Effector CD8-positive, alpha-beta T cell (primary cell): ENCODE measurements at regions not wholly inside any gene's neighbourhood (a gene's known extent, or its start where the extent isn't known, plus 50 kb on each side); places are given as distances from the start of the nearest gene placed in this dataset.
"Not testable (repeated sequence)": the region's sequence is repeated elsewhere in the genome, so short reads cannot be mapped to it uniquely, and the experiment has no call there.

Experiments
- DNase-seq: peaks from one replicate; lab custom pipeline; 2025; lab: John Stamatoyannopoulos, UW

DNA sequence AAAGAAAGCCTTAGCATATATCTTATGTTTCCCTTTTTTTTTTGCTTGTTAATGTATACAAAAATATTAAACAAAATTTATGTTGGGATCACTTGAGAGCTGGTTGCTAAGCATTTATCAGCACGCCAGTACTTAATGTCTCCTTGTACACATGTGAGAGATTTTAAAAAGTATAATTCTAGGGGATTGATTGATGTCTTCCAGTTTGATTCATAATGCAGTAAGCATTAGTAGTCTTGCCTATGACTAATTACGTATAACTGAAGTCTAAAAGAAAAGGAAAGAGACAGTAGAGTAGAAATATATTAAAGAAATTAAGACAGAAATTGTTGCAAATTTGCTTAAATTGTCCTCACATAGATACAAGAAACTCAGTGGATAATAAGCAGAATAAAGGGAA is 1630.4 kb upstream of the B3GALT2 start:
- DNase-seq, result no peak

DNA sequence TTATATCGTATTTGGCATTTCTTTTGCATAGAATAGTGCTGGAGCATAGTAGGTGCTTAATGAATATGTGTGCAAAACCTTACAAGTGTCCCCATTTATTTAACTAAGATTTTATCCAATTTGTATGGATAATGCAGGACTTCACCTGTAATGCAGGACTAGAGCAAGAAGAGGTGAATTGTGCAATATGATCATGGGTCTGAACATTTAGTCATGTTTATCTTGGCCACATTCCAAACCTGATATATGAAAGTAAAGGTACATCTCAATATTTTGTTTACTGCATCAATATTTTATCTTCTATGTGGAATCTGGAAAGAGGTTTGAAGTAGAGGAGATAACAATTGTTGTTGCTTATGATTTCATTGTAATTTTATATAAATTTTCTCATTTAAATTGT is 1626.7 kb upstream of the B3GALT2 start:
- no peak for DNase-seq

DNA sequence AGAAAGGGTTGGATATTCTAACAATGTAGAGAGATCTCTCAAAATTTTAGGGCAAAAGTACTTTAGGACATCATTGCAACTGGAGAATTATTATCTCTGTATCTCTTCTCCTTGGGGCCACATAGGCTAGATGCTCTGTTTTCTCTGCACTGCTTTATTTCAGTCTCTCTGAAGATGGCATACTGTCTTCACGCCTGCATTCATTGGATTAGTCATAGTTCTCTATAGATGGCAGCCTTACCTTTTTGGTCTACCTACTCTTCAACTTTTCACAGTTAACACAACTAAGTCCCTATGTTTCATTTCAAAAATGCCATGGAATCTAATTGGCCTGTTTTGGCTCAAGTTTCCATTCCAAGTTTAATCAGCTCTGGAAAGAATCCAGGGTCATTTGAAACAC is 1623.3 kb upstream of the B3GALT2 start:
- no peak for DNase-seq

DNA sequence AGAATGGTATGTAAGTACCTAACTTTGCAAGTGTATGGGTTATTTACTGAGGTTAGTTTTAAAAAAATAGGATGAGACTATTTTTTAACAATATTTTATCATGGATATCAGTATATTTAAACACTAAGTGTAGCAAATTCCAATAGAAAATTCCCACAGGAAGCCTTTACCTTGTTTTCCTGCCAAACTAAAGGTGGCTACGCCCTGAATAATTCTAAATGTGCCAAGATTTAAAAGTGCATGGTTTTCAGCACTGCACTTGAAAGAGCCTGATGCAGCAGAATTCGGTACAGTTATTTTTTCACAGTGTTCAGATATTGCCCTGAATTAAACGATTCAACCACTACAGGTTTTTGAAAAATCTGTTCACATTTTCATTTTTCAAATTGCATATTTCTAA is 1622.8 kb upstream of the B3GALT2 start:
- DNase-seq, result no peak

DNA sequence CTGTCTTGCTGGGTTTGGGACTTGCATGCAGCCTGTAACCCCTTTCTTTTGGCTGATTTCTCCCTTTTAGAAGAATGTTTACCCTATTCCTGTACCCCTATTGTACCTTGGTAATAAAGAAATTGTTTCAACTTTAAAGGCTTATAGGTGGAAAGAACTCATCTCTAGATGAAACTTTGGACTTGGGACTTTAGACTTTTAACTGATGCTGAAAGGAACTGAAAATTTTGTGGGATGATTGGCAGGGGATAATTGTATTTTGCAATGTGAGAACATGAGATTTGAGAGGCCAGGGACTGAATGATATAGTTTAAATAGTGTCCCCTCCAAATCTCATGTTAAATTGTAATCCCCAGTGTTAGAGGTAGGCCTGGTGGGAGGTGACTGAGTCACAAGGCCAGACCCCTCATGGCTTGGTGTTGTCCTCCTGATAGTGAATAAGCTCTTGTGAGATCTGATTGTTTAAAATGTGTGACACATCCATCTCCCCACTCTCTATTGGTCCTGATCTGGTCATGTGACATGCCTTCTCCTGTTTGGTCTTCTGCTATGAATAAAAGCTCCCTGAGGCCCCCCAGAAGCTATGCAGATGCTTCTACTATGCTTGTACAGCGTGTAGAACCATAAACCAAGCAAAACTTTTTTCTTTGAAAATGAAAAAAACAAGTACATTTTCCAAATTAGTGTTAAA is 1621.3 kb upstream of the B3GALT2 start:
- no peak for DNase-seq

DNA sequence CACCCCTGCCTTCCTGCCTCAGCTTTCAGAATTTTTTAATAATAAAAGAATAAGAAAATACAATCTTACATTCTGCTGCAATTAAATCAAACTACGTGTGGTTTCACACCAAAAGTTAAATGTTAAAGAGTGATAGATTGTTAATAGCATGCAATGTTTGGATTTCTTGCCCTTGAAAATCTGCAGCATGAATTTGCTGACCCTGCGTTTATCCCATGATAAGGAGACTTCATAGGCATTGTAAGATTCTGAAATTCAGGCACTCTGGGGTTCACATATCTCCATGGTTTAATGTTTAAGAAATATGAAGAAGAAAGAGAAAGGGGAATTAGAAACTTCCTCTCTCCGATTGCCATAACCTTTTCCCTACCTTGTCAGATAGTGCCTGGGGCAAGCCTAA is 1616.2 kb upstream of the B3GALT2 start:
- DNase-seq, result no peak

DNA sequence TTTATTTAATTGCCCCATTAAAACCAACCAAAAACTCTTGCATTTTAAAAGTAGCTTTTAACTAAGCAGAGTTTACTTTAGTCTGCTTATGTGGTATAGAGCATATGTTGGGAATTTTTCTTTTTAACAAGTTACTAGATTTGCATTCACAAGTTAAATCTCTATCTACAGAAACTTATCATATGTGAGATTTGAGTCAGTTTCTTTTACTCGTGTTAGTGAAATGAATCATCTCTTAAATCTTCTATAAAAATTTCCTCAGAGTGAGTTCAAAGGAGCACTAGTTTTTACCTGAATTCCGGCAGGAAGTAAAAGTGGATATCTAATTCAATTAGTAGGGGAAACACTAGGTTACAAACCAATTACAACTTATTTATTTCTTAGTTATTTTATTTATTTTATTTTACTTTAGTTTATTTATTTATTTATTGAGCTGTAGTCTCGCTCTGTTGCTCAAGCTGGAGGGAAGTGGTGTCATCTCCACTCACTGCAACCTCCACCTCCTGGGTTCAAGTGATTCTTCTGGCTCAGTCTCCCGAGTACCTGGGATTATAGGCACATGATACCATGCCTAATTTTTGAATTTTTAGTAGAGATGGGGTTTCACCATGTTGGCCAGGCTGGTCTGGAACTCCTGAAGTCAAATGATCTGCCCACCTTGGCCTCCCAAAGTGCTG is 1609.6 kb upstream of the B3GALT2 start:
- DNase-seq, result no peak

DNA sequence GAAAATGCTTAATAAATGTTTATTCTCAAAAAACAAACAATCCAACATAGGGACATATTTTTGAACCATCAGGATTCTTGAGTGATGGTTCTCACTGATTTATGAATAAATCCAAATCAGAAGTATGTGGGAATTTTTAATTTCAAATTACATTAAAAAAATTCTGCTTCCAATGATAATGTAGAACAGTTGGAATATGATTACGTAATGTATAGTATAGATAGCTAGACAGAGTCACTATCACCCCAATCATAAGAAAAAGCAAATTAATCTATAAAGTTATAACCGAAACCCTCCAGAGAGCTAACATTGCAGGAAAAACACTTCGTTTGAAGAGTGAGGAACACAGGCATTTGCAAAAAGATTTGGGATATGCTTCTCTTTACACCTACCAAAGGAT is 1600.6 kb upstream of the B3GALT2 start:
- no peak for DNase-seq

DNA sequence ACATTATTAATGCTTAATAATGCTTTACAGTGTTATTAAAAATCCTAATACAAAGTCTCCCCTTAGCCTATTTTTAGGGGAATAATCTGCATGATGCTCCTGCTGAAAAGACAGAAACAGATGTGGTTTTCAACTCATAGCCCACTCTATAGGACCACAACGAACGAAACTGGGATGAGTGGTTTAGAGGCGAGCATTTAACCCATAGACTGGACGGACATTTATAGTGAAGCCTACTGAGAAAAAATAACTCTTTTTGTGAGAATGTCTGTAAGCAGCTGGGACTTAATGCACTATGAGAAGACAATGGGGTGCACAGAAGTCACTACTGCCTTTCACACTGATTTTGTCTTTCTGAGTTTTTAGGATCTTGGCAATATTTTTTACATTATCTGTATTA is 1599.6 kb upstream of the B3GALT2 start:
- DNase-seq, result no peak

DNA sequence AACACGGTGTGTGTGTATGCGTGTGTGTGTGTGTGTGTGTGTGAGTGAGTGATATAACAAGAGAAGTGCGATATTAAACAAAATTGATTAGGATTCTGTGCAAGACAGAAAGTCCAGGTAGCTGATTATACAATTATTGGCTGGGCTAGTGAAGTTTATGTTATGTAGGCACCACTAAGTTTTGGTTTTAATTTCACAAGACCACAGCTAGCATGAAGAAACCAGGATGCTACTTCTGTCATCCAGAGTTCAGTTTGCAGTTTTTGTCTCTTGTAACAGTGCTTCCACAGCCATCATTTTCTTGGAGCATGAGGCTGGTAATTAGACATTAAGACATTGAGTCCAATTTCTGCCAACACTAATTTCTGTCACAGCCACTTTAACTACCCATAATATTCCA is 1590.2 kb upstream of the B3GALT2 start:
- DNase-seq, result no peak

DNA sequence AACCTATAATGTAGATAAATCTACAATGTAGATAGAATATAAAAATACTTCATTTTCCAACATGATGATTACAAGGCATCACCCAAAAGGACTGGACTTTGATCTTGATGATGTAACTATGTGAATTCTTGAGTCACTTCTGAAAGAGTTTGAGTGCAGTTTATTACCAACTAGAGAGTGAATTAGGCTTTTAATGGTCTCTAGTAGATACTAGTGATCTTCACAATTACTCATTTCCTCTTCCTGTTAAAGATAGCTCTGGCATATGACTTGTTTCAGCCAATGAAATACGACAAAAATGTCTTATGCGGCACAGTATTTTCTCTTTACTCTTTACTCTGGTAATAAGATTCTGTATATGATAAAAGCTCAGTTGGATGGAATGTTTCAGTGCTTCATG is 1588.1 kb upstream of the B3GALT2 start:
- DNase-seq, result no peak

DNA sequence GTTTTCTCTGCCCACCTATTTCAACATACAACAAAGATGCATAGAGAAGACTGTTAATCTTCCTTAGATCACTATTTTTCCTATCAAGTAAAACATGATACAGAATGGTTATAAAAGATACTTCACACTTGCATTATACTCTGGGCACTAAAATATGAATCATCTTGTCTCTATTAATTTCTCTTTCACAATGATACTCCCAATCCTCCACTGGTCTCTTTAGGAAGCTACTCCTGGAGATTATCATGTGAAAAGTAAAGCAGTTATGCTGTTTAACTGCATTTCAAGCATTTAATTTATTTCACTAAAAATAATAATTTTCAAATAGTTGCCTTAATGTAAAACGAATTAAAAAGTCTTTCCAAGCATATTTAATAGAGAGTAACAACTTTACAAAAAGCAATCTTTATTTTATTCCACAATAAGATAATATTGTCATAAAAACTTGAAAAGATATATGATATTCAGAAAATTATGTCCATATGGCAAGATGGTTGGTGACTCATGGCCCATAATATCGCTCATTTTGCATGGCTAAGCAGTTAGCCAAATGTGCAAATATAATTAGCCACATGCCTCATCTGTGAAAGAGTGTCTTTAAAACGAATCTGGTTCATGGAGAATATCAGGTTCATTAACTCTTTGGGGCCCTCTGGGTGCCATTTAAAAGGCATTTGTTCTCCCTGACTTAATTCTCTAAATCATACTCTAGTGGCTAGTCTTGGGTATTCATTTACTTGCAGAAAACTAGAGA is 1569.0 kb upstream of the B3GALT2 start:
- no peak for DNase-seq

DNA sequence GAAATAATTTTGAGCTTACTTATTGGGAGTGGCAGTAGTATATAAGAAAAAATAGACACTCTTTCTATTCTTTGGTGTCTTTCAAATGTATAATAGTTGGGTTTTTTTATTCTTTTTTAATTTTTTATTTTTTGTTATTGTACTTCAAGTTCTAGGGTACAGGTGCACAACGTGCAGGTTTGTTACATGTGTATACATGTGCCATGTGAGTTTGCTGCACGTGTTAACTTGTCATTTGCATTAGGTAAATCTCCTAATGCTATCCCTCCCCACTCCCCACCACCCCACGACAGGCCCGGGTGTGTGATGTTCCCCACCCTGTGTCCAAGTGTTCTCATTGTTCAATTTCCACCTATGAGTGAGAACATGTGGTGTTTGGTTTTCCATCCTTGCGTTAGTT is 1552.4 kb upstream of the B3GALT2 start:
- not testable (repeated sequence) for DNase-seq

DNA sequence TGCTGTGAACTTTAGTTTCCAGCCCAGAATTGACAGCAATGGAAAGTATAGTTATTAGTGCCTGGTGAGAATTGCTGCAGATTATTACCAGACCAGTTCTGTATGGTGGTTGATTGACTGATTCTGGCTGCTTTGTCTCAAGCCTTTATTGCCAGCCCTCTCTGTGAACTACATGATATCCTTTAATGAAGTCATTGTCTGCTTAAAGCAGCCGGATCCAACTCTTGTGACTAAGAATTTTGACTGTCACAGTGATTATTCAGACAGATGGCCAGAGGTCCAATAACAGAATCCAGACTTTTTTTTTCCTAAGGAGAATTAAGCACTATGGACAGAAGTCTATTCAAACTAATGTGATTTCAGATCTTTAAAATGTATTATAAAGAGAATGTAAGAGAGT is 1548.6 kb upstream of the B3GALT2 start:
- no peak for DNase-seq

DNA sequence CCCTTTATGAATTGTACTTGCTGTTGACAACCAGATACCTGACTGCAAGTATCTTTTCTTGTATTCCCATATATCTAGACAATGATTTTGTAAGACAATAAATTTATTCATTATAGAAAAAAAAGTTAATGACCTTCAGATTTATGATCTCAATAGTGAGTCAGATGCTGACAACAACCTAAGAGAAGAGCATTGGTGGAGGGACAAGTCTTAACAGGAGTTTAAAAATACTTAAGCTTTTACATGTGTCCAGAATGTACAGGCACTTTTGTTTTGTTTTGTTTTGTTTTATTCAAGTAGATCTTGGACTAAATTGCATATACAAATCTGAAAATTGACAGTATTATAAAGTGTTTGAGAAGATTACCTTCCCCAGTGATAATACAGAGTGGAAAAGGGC is 1544.6 kb upstream of the B3GALT2 start:
- DNase-seq, result no peak

DNA sequence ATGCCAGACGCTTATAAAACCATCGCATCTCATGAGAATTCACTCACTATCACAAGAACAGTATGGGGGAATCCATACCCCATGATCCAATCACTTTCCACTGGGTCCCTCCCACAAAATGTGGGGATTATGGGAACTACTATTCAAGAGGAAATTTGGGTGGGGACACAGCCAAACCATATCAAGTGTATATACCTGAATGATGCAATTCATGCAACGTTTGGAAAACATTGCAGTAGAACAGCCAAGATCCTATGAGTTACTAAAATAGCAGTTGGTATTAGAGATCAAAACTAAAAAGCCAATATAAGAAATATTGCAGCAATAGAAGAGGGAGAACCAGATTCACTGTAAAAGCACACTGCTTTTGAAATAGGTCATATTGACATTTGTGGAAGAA is 1543.9 kb upstream of the B3GALT2 start:
- DNase-seq, result no peak

DNA sequence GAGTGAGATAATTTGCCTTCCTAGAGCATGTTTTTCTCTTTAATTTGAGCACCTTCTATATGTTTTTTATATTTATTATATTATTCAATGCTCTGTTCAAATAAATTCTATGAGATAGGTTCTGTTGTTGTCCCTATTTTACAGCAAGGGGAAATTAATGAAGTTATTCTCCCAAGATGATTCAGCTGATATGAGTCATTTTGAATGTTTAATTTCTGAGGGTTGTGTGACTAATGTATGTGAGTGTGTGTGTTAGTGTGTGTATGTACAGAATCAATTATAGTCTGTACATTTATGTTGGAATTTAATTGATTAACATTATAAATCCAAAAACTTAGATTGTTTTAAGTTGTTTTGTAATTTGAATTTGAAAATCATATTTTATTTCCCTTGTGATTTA is 1536.7 kb upstream of the B3GALT2 start:
- DNase-seq, result no peak

DNA sequence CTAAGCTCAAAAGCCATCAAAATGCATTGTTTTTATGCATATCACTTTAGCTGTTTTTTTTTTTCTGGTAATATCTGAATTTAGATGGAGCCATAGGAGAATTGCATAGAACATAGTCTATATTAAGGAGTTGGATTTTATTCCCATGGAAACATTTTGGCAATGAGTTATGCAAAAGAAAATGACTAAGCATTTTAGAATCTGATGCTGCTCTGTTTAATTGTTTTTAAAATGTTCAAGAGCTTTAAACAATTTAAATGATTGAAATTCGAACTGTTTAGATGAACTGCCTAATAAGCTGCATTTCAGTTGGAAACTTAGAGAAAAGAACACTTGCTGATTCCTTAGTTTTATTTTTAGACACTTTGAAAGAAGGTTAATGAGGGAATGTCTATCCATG is 1531.5 kb upstream of the B3GALT2 start:
- no peak for DNase-seq

DNA sequence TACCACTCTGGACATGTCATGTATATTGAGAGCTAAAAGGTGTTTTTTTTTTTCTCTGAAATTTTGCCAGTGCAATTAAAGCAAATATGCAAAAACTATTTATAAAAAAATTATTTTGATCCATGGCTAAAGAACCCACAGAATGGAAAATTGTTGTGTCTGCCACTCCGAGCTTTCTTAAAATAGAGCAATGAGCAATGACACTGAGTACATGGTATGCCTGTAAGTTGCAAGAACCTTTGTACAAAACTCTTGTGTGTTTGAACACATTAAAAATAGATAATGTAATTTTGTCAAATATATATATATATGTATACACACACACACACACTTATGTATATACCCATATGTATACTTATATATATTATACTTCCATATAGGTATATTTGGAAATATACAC is 1530.9 kb upstream of the B3GALT2 start:
- DNase-seq, result no peak

DNA sequence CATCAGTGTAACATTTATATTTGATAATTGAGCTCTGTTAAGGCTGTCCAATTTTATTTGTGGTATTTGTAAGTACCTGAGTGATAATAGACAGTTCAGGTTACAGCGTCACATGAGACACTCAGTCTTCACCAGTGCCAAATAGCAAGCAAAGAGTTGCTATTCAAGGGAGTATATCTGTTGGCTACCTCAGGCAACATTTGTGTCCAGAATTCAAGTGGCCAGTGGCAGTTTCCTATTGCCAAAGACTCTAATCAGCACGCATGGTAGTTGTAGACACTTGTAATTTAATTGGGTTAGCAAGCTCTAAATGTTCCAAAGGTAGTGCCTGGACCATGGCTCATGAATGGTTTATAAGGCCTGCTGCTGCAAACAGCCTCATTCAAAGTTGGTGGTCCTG is 1524.3 kb upstream of the B3GALT2 start:
- DNase-seq, result no peak

DNA sequence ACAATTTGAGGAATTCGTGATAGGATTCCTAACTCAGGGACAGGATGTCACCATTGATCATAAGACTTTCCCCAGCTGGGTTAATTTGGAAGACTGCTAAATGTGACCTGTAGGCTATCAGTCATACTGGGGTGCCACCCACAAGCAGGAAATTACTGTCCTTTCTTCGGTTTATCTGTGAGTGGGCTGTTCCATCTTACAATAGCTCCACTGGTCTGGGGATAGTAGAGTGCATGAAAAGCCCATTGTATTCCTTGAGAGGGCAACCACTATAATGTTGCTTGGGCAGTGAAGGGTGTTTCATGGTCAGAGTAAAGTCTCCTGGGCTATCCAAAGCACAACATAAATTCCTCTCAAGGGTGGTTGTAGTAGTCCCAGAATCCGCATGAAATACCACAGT is 1523.0 kb upstream of the B3GALT2 start:
- no peak for DNase-seq

DNA sequence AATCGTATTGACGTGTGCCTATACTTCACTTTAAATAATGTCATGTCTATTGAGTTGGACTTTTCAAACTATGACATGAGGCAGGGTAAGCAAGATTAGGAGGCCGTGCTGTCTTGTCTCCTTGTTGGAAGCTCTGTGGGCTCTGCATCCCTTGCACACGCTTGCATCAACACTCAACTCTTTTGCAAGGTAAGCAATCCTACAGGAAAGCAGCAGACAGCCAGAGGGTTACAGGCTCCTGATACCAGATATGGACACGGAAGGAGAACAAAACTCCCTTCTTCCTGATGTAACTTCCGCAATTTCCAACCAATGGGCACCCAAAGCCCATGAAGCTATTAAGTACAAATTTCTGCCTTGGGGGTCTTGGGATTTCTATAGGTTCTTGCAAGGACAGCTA is 1520.7 kb upstream of the B3GALT2 start:
- DNase-seq, result no peak

DNA sequence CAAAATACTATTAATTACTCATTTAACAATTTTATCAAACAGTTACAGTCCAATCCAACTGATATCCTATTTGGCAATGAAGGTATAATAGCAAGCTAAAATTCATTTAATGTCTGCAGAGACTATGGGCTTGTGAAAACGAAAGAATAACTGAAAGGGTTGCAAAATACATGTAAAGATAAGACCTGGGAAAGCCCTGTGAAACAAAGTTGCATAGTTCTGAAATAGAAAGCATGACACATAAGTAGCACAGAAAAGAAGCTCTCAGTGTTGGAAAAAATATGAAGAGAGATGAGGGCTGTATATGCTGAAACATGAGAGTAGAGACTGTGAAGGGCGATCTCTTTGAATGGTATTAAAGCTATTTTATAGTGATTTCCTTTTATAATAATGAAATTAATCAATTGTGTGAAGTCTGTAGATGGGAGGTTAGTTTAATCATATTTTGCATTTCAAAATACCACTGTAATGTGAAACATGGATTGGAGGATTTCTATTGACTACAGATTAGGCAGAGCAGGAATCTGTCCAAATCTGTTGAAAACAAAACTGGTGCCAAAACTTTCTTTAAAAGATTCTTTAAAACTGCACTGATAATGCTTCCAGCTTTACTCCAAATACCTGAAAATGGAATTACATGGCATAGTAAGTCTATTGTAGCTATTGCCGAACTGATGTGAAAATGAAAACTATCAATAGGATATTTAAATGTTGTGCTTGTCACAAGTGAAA is 1518.9 kb upstream of the B3GALT2 start:
- DNase-seq, result no peak
